Tibial artery (tissue), 4 donors: ENCODE measurements at regions not wholly inside any gene's neighbourhood (a gene's known extent, or its start where the extent isn't known, plus 50 kb on each side); places are given as distances from the start of the nearest gene placed in this dataset.

Experiments
- DNase-seq, 2 donors: peaks; one replicate each; pipeline ENCODE4 v3.0.0-alpha.2; 2019
- H3K27ac ChIP-seq, 2 donors: fragments of 200-600 bp; sonication (generic) in 1 of 2; 1 replicate in 1 of 2; 2 replicates in 1 of 2; pipeline ENCODE4 v1.5.1; 2018 to 2019; ENCODE audit warnings: mild to moderate bottlenecking in 1 of 2
- H3K27me3 ChIP-seq, 2 donors: fragments of 200-600 bp; sonication (generic) in 1 of 2; one replicate each; pipeline versions ENCODE4 v1.5.1 to v1.6.0; 2016 to 2019
- H3K36me3 ChIP-seq, 3 donors: fragments of 200-600 bp; sonication (generic) in 2 of 3; one replicate each; pipeline ENCODE4 v1.5.1; 2016 to 2019; ENCODE audit warnings: mild to moderate bottlenecking in 2 of 3
- H3K4me1 ChIP-seq, 4 donors: fragments of 200-600 bp; sonication (generic) in 2 of 4; 1 replicate in 3 of 4; 2 replicates in 1 of 4; pipeline ENCODE4 v1.5.1; 2016 to 2019
- H3K4me3 ChIP-seq, 2 donors: fragments of 200-600 bp; sonication (generic) in 1 of 2; 1 replicate in 1 of 2; 2 replicates in 1 of 2; pipeline ENCODE4 v1.5.1; 2018 to 2019; ENCODE audit warnings: mild to moderate bottlenecking in 2 of 2
- H3K9me3 ChIP-seq, 3 donors: fragments of 200-600 bp; sonication (generic) in 1 of 3; one replicate each; pipeline ENCODE4 v1.5.1; 2016 to 2019
- intact Hi-C: fragments of 100-400 bp; cut with DNase I; formaldehyde crosslinking; loops from one replicate; pipeline ENCODE4 v1.15.0; 2023; ENCODE audit warnings: low total_unique reads
- TF ChIP-seq, protein P1 (sequence below), 2 experiments: fragments of 200-600 bp in 1 of 2; fragments of 450-650 bp in 1 of 2; IDR thresholded peaks; one replicate each; pipeline ENCODE4 v1.5.1; 2017 to 2019; ENCODE audit warnings: antibody characterized with exemption in 2 of 2, mild to moderate bottlenecking in 1 of 2, moderate library complexity in 1 of 2

DNA sequence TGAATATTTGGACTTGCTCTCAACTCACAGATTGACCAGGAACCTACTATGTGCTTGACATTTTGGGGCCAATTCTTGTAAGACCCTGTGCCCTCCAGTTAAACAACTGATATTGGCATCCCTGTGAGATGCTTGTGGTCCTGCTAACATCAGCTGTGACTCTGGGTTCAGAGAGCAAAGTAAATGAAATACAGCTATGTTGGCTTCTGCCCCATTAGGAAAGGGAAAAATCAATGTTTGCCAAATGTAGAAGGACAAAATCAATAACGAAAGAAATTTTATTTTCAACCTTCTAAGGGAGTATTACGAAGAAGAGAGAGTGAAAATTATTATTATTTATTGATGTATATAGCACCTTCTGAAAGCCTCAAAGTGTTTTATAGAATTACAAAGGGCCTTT is 266.9 kb upstream of the ARID1B start:
- H3K4me3 ChIP-seq = no peak overlapping the region
- intact Hi-C loops = no loop called here
- TF ChIP-seq, protein P1, sequence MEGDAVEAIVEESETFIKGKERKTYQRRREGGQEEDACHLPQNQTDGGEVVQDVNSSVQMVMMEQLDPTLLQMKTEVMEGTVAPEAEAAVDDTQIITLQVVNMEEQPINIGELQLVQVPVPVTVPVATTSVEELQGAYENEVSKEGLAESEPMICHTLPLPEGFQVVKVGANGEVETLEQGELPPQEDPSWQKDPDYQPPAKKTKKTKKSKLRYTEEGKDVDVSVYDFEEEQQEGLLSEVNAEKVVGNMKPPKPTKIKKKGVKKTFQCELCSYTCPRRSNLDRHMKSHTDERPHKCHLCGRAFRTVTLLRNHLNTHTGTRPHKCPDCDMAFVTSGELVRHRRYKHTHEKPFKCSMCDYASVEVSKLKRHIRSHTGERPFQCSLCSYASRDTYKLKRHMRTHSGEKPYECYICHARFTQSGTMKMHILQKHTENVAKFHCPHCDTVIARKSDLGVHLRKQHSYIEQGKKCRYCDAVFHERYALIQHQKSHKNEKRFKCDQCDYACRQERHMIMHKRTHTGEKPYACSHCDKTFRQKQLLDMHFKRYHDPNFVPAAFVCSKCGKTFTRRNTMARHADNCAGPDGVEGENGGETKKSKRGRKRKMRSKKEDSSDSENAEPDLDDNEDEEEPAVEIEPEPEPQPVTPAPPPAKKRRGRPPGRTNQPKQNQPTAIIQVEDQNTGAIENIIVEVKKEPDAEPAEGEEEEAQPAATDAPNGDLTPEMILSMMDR (IDR thresholded peaks at IDR 0.05) = no peak
- H3K27ac ChIP-seq = no peak overlapping the region
- H3K36me3 ChIP-seq = no peaks in the 10 kb centered on the region
- H3K4me1 ChIP-seq = no peaks in the 10 kb centered on the region
- no peak for DNase-seq
- no peaks in the 10 kb centered on the region for H3K9me3 ChIP-seq
- H3K27me3 ChIP-seq = no peaks in the 10 kb centered on the region

DNA sequence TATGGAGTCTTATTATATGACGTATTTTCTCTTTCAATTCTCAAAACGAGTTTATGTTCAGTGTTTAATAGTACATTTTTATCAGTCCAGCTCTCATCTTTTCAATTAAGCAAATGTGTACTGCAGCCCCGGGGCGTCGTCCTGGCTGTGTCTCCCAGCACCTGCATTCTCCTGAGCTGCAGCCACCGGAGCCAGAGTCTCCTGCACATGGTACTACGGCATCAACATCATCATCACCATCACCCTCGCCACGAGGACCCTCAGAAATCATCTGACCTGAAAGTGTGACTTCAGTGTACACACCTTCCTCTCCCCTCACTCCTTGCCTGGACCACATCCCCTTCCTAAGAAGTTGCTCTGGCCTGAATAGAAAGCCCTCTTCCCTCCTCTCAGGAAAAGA is 267.7 kb upstream of the ARID1B start:
- H3K27ac ChIP-seq = no peak overlapping the region
- TF ChIP-seq, protein P1 (IDR thresholded peaks at IDR 0.05) = no peak
- no peaks in the 10 kb centered on the region for H3K27me3 ChIP-seq
- DNase-seq = no peak
- H3K9me3 ChIP-seq = no peaks in the 10 kb centered on the region
- H3K4me3 ChIP-seq = no peak overlapping the region
- intact Hi-C loops = no loop called here
- H3K36me3 ChIP-seq = no peaks in the 10 kb centered on the region
- no peaks in the 10 kb centered on the region for H3K4me1 ChIP-seq

DNA sequence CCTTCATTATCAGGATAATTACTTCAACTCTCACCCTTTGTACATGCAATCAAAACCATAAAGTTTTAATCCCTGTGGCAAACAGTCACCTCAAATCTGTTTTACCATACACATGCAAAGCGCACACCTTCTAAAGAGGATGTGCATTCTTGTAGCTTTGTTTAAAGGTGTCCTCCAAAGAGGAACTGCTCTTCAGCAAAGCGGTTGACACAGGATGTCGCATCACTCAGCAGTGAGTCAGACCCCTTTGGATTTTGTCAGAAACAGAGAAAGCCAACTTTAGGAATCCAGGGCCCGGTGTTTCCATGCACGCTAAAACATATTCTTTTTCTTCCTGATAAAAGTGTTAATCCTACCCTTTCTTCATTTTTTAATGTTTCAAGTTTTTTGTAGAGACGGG is 268.3 kb upstream of the ARID1B start:
- Histone ChIP-seq H3K4me1 (no peaks in the 10 kb centered on the region), H3K36me3 (no peaks in the 10 kb centered on the region), H3K4me3 (no peak overlapping the region), H3K27ac (no peak overlapping the region), H3K9me3 (no peaks in the 10 kb centered on the region), H3K27me3 (no peaks in the 10 kb centered on the region)
- TF ChIP-seq, protein P1 (IDR thresholded peaks at IDR 0.05) = no peak
- intact Hi-C loops = no loop called here
- no peak for DNase-seq

DNA sequence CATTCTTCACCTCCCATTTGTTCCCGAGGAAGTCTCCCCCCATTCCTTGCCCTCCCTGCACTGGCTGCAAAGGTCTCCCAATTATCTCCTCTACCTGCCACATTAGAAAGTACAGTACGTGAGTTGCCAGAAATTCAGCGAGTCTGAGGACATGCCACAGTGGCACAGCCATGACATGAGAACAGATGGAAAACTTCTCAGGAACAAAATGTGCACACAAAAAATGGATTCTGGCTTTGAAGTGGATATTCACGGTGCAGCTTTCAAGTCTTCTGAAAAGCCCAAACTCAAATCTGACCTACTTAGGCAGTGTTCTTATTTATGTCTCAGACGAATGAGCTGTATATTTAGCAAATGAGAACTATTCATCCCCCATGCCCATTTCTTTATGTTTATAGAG is 269.1 kb upstream of the ARID1B start:
- Histone ChIP-seq H3K4me1 (no peaks in the 10 kb centered on the region), H3K4me3 (no peak overlapping the region), H3K27me3 (no peaks in the 10 kb centered on the region), H3K9me3 (no peaks in the 10 kb centered on the region), H3K27ac (no peak overlapping the region), H3K36me3 (no peaks in the 10 kb centered on the region)
- no peak for DNase-seq
- intact Hi-C loops = no loop called here
- TF ChIP-seq, protein P1 (IDR thresholded peaks at IDR 0.05) = no peak

DNA sequence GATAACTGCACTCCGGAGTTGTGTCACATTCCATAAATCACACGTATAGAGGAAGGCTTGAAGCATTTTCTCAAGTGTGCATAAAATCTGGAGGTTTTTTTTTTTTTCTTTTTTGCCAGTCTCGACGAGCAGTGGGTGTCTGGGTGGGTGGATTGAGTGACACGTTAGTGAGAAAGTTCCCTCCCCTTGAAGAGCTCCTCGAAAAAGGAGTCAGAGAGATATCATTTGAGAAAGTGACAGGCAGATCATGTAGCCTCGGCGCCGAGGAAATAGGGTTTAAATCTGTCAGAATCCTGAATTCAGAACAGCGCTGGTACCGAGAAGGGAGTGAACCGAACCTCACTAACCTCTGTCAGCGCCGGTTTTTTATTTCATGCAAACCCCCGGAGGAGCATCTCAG is 269.5 kb upstream of the ARID1B start:
- intact Hi-C loops = no loop called here
- DNase-seq = no peak
- Histone ChIP-seq H3K4me3 (no peak overlapping the region), H3K36me3 (no peaks in the 10 kb centered on the region), H3K27ac (no peak overlapping the region), H3K27me3 (no peaks in the 10 kb centered on the region), H3K4me1 (no peaks in the 10 kb centered on the region), H3K9me3 (no peaks in the 10 kb centered on the region)
- TF ChIP-seq, protein P1 (IDR thresholded peaks at IDR 0.05) = no peak

DNA sequence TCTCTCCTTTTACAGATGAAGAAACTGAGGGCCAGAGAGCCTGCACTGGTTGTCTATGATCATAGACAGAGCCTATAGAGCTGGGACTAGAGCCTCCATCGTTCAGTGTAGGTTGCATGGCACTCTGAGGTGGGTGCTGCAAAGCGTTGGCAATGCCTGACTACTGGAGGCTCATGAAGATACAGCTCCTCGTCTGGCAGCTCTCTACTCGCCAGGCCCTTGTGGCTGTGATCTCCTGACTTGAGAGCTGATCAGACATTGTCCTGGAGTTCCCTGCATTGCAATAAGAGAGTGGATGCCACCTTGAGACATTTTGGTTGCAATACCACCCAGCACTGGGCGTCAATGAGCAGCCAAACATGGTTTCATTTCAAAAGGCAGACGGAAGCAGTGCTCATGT is 270.1 kb upstream of the ARID1B start:
- no peak for DNase-seq
- Histone ChIP-seq H3K4me1 (no peaks in the 10 kb centered on the region), H3K27ac (no peak overlapping the region), H3K4me3 (no peak overlapping the region), H3K27me3 (no peaks in the 10 kb centered on the region), H3K36me3 (no peaks in the 10 kb centered on the region), H3K9me3 (no peaks in the 10 kb centered on the region)
- TF ChIP-seq, protein P1 (IDR thresholded peaks at IDR 0.05) = no peak
- intact Hi-C loops = no loop called here
